ENCODE measurements at regions not wholly inside any gene's neighbourhood (a gene's known extent, or its start where the extent isn't known, plus 50 kb on each side); places are given as distances from the start of the nearest gene placed in this dataset.
A peak's percentile ranks its signal among the peaks of the same experiment; 100 is the strongest.

- H3K4me3 ChIP-seq (ENCODE audit: control insufficient read depth, low read depth, low read length): no peak overlapping the region
- DNase-seq (ENCODE audit: low read depth): peak; percentile 82
- no peak for TF ChIP-seq CTCF (conservative IDR thresholded peaks at IDR 0.05; ENCODE audit: control insufficient read depth, insufficient read depth, low read depth, low read length)
Measured at GRCh38 chr11:122045181-122045586, 70.8 kb downstream of the BLID start.

GRCh38 chr11:122044086-122044485 is 71.9 kb downstream of the BLID start:
- no peak for TF ChIP-seq CTCF (conservative IDR thresholded peaks at IDR 0.05; ENCODE audit: control insufficient read depth, insufficient read depth, low read depth, low read length)

GRCh38 chr11:122042981-122043380 is 73.0 kb downstream of the BLID start:
- no peak for DNase-seq (ENCODE audit: low read depth)
- TF ChIP-seq CTCF (conservative IDR thresholded peaks at IDR 0.05; ENCODE audit: control insufficient read depth, insufficient read depth, low read depth, low read length): no peak
- no peak overlapping the region for H3K4me3 ChIP-seq (ENCODE audit: control insufficient read depth, low read depth, low read length)

More at GRCh38 chr11:122044086-122044485, 71.9 kb downstream of the BLID start:
- no peak overlapping the region for H3K4me3 ChIP-seq (ENCODE audit: control insufficient read depth, low read depth, low read length)
- DNase-seq (ENCODE audit: low read depth): peak; percentile 34

- no peak for DNase-seq (ENCODE audit: low read depth)
- TF ChIP-seq CTCF (conservative IDR thresholded peaks at IDR 0.05; ENCODE audit: control insufficient read depth, insufficient read depth, low read depth, low read length): no peak
- H3K4me3 ChIP-seq (ENCODE audit: control insufficient read depth, low read depth, low read length): no peak overlapping the region
Measured at GRCh38 chr11:122040464-122040863, 75.6 kb downstream of the BLID start.

- DNase-seq (ENCODE audit: low read depth): peak; percentile 68
- no peak for TF ChIP-seq CTCF (conservative IDR thresholded peaks at IDR 0.05; ENCODE audit: control insufficient read depth, insufficient read depth, low read depth, low read length)
- H3K4me3 ChIP-seq (ENCODE audit: control insufficient read depth, low read depth, low read length): no peak overlapping the region
Measured at GRCh38 chr11:122038543-122038942, 77.5 kb downstream of the BLID start.

- H3K4me3 ChIP-seq (ENCODE audit: control insufficient read depth, low read depth, low read length): no peak overlapping the region
- no peak for TF ChIP-seq CTCF (conservative IDR thresholded peaks at IDR 0.05; ENCODE audit: control insufficient read depth, insufficient read depth, low read depth, low read length)
- no peak for DNase-seq (ENCODE audit: low read depth)
Measured at GRCh38 chr11:122037911-122038310, 78.1 kb downstream of the BLID start.

GRCh38 chr11:122036493-122036892 is 79.5 kb downstream of the BLID start:
- H3K4me3 ChIP-seq (ENCODE audit: control insufficient read depth, low read depth, low read length): no peak overlapping the region
- DNase-seq (ENCODE audit: low read depth): no peak
- TF ChIP-seq CTCF (conservative IDR thresholded peaks at IDR 0.05; ENCODE audit: control insufficient read depth, insufficient read depth, low read depth, low read length): no peak

All from fibroblast of mammary gland (primary cell).